Upper lobe of left lung (tissue), 6 donors: ENCODE measurements at regions not wholly inside any gene's neighbourhood (a gene's known extent, or its start where the extent isn't known, plus 50 kb on each side); places are given as distances from the start of the nearest gene placed in this dataset.
A peak's percentile ranks its signal among the peaks of the same experiment; 100 is the strongest.

Experiments
- ATAC-seq, 2 donors: fragments of 200-7000 bp; cut with Tn5 transposase; one replicate each; pipeline ENCODE4 v1.9.1; 2022; ENCODE audit warnings: mild to moderate bottlenecking in 2 of 2, moderate library complexity in 2 of 2; ENCODE audit not compliant: low FRiP score in 2 of 2
- DNase-seq, 2 donors: peaks; one replicate each; pipeline ENCODE4 v3.0.0-alpha.2; 2019 to 2020
- H3K27ac ChIP-seq, 4 donors: fragments of 200-600 bp; sonication (generic); one replicate each; pipeline ENCODE4 v1.5.1; 2016 to 2019
- H3K27me3 ChIP-seq, 4 donors: fragments of 200-600 bp; sonication (generic); one replicate each; pipeline ENCODE4 v1.5.1; 2017 to 2019
- H3K36me3 ChIP-seq, 4 donors: fragments of 200-600 bp; sonication (generic); one replicate each; pipeline ENCODE4 v1.5.1; 2016 to 2019
- H3K4me1 ChIP-seq, 4 donors: fragments of 200-600 bp; sonication (generic); one replicate each; pipeline ENCODE4 v1.5.1; 2018 to 2019
- H3K4me3 ChIP-seq, 4 donors: fragments of 200-600 bp; sonication (generic); one replicate each; pipeline ENCODE4 v1.5.1; 2017 to 2019; ENCODE audit warnings: mild to moderate bottlenecking in 2 of 4, moderate library complexity in 1 of 4
- H3K9me3 ChIP-seq, 4 donors: fragments of 200-600 bp; sonication (generic); one replicate each; pipeline ENCODE4 v1.5.1; 2018 to 2019
- CTCF ChIP-seq, 6 experiments: fragments of 450-650 bp in 4 of 6; fragments of 200-600 bp in 2 of 6; sonication (generic) in 2 of 6; IDR thresholded peaks; one replicate each; pipeline ENCODE4 v1.5.1; 2016 to 2019; ENCODE audit warnings: antibody characterized with exemption in 6 of 6
- EP300 ChIP-seq, 4 donors: sonication (generic); formaldehyde crosslinking; IDR thresholded peaks; one replicate each; pipeline ENCODE4 v1.5.1; 2017; ENCODE audit warnings: antibody characterized with exemption in 4 of 4, control low read depth in 2 of 4
- POLR2A ChIP-seq, 4 donors: fragments of 450-650 bp; IDR thresholded peaks; one replicate each; pipeline ENCODE4 v1.5.1; 2016 to 2017; ENCODE audit warnings: antibody characterized with exemption in 4 of 4, mild to moderate bottlenecking in 2 of 4
- POLR2AphosphoS5 ChIP-seq, 2 donors: sonication (generic); formaldehyde crosslinking; IDR thresholded peaks; one replicate each; pipeline ENCODE4 v1.5.1; 2017; ENCODE audit warnings: antibody characterized with exemption in 2 of 2
- WGBS, 2 donors: methylation state at CpG; one replicate each; pipeline ENCODE4 v1.1.5; 2017 to 2018; 5-methylcytosine and 5-hydroxymethylcytosine counted together
- donor health status: DM: no; HTN: no; CAD: no; lungs with moderate emphysema.
- donor health status: DM: no; HTN: yes; CAD: no; lungs with severe emphysema.

GRCh38 chr16:9428355-9429005, 337.0 kb downstream of the HAPSTR1 start:
- no peaks in the 10 kb centered on the region for H3K9me3 ChIP-seq
- no peaks in the 10 kb centered on the region for H3K36me3 ChIP-seq
- no peaks in the 10 kb centered on the region for H3K27me3 ChIP-seq
- TF ChIP-seq CTCF (IDR thresholded peaks at IDR 0.05) (no peak), EP300 (IDR thresholded peaks at IDR 0.05) (no peak)
- ATAC-seq (no peak), DNase-seq (no peak)
- 84 to 89% methylated on average over 7 of the region's 7 CpGs for WGBS, 2 donors
- no peak overlapping the region for H3K27ac ChIP-seq
- H3K4me3 ChIP-seq = no peak overlapping the region
- no peaks in the 10 kb centered on the region for H3K4me1 ChIP-seq

GRCh38 chr16:9429646-9430330, 338.3 kb downstream of the HAPSTR1 start:
- Histone ChIP-seq H3K27ac (no peak overlapping the region), H3K4me3 (no peak overlapping the region), H3K36me3 (no peaks in the 10 kb centered on the region), H3K9me3 (no peaks in the 10 kb centered on the region), H3K27me3 (no peaks in the 10 kb centered on the region), H3K4me1 (no peaks in the 10 kb centered on the region)
- ATAC-seq (peak in 1 of 2 donors; percentile 19), DNase-seq (no peak)
- TF ChIP-seq POLR2A (IDR thresholded peaks at IDR 0.05) = no peak
- no peak for TF ChIP-seq EP300 (IDR thresholded peaks at IDR 0.05)
- no peak for TF ChIP-seq CTCF (IDR thresholded peaks at IDR 0.05)
- TF ChIP-seq POLR2AphosphoS5 (IDR thresholded peaks at IDR 0.05) = no peak
- 78 to 80% methylated on average over 10 of the region's 10 CpGs for WGBS, 2 donors

- H3K27ac ChIP-seq = no peak overlapping the region
- no peak for TF ChIP-seq CTCF (IDR thresholded peaks at IDR 0.05)
- no peak for TF ChIP-seq POLR2A (IDR thresholded peaks at IDR 0.05)
- no peak for TF ChIP-seq EP300 (IDR thresholded peaks at IDR 0.05)
- TF ChIP-seq POLR2AphosphoS5 (IDR thresholded peaks at IDR 0.05) = no peak
- no peaks in the 10 kb centered on the region for H3K36me3 ChIP-seq
- 60 to 62% methylated on average over 2 of the region's 2 CpGs for WGBS, 2 donors
- no peaks in the 10 kb centered on the region for H3K27me3 ChIP-seq
- H3K4me3 ChIP-seq = no peak overlapping the region
- no peaks in the 10 kb centered on the region for H3K4me1 ChIP-seq
- H3K9me3 ChIP-seq = no peaks in the 10 kb centered on the region
- no peak for ATAC-seq
- no peak for DNase-seq
Observed at GRCh38 chr16:9434659-9435058, 343.2 kb downstream of the HAPSTR1 start.

GRCh38 chr16:9436175-9436574, 344.7 kb downstream of the HAPSTR1 start:
- no peak for ATAC-seq
- DNase-seq = no peak
- H3K9me3 ChIP-seq = no peaks in the 10 kb centered on the region
- no peak overlapping the region for H3K27ac ChIP-seq
- TF ChIP-seq EP300 (IDR thresholded peaks at IDR 0.05) = no peak
- TF ChIP-seq POLR2A (IDR thresholded peaks at IDR 0.05) = no peak
- TF ChIP-seq POLR2AphosphoS5 (IDR thresholded peaks at IDR 0.05) = no peak
- TF ChIP-seq CTCF (IDR thresholded peaks at IDR 0.05) = no peak
- H3K4me3 ChIP-seq = no peak overlapping the region
- peaks cover 0 to 2% (median 0%) of the 10 kb centered on the region in 4 donors for H3K4me1 ChIP-seq
- no peaks in the 10 kb centered on the region for H3K36me3 ChIP-seq
- H3K27me3 ChIP-seq = no peaks in the 10 kb centered on the region
- WGBS, 2 donors = 91 to 93% methylated on average over 6 of the region's 6 CpGs

GRCh38 chr16:9437115-9437514, 345.7 kb downstream of the HAPSTR1 start:
- no peaks in the 10 kb centered on the region for H3K27me3 ChIP-seq
- peaks cover 0 to 2% (median 0%) of the 10 kb centered on the region in 4 donors for H3K4me1 ChIP-seq
- ATAC-seq (no peak), DNase-seq (no peak)
- no peaks in the 10 kb centered on the region for H3K36me3 ChIP-seq
- no peak for TF ChIP-seq CTCF (IDR thresholded peaks at IDR 0.05)
- no peak for TF ChIP-seq POLR2A (IDR thresholded peaks at IDR 0.05)
- TF ChIP-seq EP300 (IDR thresholded peaks at IDR 0.05) = no peak
- TF ChIP-seq POLR2AphosphoS5 (IDR thresholded peaks at IDR 0.05) = no peak
- no peaks in the 10 kb centered on the region for H3K9me3 ChIP-seq
- H3K4me3 ChIP-seq = no peak overlapping the region
- H3K27ac ChIP-seq = no peak overlapping the region
- WGBS, 2 donors = 83 to 90% methylated on average over 4 of the region's 4 CpGs
